ENCODE measurements at regions not wholly inside any gene's neighbourhood (a gene's known extent, or its start where the extent isn't known, plus 50 kb on each side); places are given as distances from the start of the nearest gene placed in this dataset.

- no peak for TF ChIP-seq SUZ12 (IDR thresholded peaks at IDR 0.05; ENCODE audit: extremely low read depth, insufficient read depth, insufficient read length)
- TF ChIP-seq ZNF274 (IDR thresholded peaks at IDR 0.05; ENCODE audit: low read depth, low read length): no peak
Measured at GRCh38 chr13:73340069-73340468, 281.3 kb downstream of the KLF5 start.
